Islet precursor cell (in vitro differentiated cells): ENCODE measurements at regions not wholly inside any gene's neighbourhood (a gene's known extent, or its start where the extent isn't known, plus 50 kb on each side); places are given as distances from the start of the nearest gene placed in this dataset.

ENCODE experiments used
- DNase-seq: peaks from one replicate; pipeline ENCODE4 v3.0.0-alpha.2; 2018

GRCh38 chr6:84414531-84414930 is 187.1 kb upstream of the CEP162 start:
- no peak for DNase-seq

DNA sequence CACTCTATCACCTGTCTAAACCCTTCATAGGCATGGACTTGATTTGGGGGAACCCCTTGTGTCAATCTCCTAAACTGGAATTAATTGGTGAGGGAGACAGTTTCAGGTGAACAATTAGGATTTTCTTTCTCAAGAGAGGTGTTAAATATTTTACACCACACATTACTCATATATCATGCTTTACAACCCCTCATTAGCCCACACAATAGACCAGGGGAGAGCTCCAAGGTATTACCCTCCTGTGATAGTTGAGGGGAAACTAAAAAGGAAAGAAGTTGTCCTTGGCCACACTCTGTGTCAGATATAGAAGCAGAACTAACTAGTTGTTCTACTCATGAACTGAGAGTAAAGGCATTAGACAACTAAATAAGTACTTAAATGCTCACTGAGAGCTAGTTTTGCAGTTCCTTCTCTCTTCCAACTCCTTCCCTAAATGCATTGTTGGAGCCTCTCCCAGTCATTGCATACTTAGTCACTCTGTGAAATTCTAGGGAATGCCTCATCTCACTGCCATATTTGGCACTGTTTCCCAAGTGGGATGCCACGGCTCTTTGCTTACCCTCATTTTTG is 183.7 kb upstream of the CEP162 start:
- no peak for DNase-seq

GRCh38 chr6:84409911-84410310 is 182.5 kb upstream of the CEP162 start:
- DNase-seq, result no peak

DNA sequence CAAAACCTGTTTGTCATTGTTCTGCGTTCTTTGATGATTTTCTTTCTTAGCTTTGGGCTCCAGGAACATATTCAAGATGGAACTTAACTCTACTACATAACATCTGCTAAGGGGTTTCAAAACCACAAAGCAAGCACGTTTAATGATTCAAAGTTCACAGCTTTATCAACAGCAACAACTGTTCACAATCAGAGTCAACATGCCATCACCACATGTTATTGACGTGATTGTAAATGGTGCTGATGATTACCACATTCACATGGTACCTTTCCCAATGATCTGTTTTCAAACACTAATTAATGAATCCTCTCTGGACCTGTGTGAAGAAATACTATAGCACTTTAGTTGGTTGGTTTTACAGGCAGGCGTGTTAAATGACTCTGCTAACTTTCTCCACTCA is 180.6 kb upstream of the CEP162 start:
- DNase-seq, result no peak

DNA sequence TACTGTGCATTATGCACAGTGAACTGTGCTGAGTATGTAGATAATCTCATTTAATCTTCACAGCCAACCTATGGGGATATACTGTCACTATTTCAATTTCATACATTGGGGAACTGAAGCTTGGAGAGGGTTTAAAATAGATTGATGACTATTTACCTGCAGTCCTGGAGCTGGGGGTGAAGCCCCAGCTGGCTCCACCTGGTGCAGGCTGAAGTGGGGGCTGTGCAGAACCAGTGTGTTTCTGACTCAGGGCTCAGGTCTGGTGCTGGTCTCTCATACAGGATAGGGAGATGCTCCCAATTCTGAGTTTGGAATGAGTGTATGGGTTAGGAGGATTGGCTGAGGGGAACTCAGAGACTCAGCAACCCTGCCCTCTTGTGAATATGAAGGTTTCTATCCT is 176.1 kb upstream of the CEP162 start:
- DNase-seq, result no peak

GRCh38 chr6:84399003-84399402 is 171.6 kb upstream of the CEP162 start:
- no peak for DNase-seq

DNA sequence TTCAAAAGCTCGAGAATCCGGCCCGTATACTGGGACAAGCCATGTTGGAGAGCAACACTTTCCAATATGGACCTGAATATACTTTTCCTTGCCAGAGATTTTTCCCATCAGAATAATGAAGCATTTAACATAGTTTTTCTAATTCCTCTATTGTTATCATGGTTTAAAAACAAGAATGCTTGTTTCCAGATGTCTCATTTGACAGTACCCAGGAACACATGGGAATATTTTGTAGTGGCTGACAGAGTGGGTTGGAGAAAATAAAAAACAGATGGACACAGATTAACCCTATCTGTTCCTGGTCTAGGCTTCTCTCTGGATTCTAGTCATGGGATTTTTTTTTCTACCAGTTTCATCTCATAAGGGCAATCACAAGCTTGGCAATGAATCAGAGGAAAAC is 164.8 kb upstream of the CEP162 start:
- DNase-seq, result no peak

DNA sequence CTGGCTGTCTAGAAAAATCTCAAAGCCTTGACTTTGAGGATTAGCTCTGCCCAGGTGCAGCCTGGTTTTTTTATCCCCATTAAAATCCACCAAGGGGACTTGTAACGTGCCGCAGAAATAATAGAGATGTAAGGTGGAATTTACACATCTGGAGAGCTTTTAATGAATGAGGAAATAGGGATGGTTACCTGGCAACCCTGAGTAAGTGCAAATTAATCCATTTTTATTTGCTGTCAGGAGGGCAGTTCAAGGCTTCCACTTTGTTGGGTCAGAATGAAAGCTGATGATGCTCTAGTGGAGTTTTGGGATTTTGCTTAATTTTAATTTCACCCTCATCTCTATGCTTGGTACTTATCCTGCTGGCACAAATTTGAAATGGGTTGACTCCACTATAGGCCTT is 163.4 kb upstream of the CEP162 start:
- no peak for DNase-seq

GRCh38 chr6:84390334-84390733 is 162.9 kb upstream of the CEP162 start:
- no peak for DNase-seq

GRCh38 chr6:84379142-84379541 is 151.7 kb upstream of the CEP162 start:
- no peak for DNase-seq

DNA sequence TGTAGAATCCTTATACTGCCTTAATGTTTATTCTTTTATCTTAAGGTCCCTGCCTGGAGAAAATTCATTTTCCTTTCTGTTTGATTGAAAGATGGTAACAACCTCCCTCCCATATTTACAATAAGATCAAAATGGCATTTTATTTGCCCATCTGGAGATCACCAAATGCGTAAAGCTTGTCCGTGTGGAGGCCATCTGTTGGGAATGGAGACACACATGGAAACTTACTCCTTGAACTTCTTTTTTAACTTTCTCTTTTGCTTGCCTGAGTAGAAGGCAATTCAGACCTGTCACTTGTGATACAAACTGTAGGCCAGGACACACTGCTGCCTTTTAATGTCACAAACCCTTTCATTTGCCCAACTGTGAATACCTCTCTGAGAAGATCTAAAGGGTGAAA is 144.8 kb upstream of the CEP162 start:
- DNase-seq, result no peak

- no peak for DNase-seq
Observed at GRCh38 chr6:84371681-84372080, 144.2 kb upstream of the CEP162 start.

- no peak for DNase-seq
Observed at GRCh38 chr6:84362193-84362821, 134.9 kb upstream of the CEP162 start.

- no peak for DNase-seq
Observed at GRCh38 chr6:84361372-84362192, 134.1 kb upstream of the CEP162 start.

- DNase-seq, result no peak
Observed at GRCh38 chr6:84360039-84360438, 132.6 kb upstream of the CEP162 start.

GRCh38 chr6:84358581-84358980 is 131.1 kb upstream of the CEP162 start:
- DNase-seq, result peak; percentile 61

DNA sequence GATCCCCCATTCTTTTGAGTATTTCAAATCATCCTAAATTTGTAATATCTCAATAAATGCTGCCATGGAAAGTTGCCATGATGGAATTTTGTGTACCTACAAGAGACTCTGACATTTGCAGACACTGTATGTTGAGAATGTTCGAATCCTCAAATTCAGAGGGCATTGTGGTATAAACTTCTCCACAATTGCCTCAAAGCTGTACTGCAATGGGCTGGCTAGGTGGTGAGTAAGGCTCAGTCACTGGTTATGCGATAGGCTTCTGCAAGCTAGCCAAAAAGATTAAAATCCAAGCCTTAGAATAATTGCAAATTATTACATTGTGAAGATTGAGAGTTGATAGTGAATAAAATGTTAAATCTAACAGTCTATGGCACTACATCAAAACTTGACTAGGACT is 130.2 kb upstream of the CEP162 start:
- no peak for DNase-seq

DNA sequence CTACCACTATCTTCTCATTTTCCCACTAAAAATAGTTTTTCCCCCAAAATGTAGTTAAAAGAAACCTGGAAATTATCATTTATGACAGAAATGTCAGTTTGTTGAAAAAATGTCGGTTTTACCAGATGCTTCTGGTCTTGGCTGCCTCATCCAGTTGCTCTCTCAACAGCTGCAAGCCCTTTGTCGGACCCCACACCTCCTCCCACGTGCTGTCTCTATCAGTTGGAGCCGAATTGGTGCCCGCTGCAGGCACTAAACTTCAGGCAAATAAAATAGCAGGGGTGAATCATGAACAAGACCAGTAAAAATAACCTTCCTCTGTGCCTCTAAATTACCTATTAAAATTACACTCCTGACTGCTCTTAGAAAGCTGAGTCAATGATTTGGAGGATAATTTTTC is 129.5 kb upstream of the CEP162 start:
- DNase-seq, result no peak

DNA sequence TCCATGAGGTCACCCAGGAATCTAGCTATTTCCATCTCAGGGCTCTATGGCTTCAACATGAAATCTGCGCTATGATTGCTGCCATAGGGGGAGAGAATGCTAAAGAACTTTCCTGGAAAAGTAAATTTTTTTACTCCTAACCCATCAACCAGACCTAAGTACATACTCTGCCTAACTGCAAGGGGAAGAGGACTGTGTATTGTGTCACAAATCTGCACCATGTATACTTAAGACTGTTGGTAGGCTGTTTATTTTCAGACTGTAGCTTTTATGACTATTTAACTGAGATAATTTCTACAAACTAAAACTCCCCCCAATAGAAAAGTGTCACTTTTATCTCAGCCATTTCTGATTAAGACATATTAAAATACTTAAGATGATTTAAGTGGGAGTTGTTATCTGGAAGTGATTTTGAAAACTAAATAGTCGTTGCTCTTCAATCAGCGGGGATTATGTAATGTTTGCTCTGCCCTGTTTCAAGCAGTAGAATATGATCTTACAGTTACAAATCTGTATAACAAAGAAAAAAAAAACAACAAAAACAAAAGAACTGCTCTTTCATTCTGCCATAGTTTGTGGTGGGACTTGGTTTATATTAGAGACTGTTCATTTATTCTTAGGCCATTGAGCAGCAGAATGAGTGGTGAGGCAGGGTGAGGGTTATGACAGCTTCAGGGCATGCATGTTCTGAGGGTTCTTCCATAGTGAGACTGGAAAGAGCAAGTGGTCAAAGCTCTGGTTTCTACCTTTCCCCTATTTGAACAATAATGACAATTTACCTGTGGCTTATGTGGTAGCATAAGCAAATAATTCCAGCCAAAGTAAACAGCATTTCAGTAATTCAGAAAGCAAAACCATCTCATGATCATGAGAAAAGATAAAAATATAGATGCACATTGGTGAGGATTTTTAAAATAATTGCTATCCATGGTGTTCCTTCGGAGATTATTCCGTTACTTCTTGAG is 126.3 kb upstream of the CEP162 start:
- DNase-seq, result no peak

DNA sequence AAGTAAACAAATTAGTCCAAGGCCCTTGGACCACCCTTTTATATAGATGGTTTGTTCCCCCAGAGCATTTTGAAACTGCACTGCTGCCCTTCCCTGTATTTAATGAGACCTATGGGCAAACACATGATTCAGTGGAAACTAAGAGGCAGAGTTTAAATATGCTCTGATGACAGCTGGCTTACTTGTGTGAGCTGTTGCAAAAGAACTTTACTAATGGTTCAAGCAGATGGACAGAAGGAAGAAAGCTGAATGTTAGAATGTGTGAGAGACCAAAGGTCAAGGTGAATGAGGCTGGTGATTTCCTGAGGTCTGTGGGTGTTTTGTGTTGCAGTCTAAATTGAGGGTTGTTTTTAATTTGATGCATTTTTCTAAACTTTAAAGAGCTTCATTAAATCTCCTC is 123.0 kb upstream of the CEP162 start:
- DNase-seq, result no peak

DNA sequence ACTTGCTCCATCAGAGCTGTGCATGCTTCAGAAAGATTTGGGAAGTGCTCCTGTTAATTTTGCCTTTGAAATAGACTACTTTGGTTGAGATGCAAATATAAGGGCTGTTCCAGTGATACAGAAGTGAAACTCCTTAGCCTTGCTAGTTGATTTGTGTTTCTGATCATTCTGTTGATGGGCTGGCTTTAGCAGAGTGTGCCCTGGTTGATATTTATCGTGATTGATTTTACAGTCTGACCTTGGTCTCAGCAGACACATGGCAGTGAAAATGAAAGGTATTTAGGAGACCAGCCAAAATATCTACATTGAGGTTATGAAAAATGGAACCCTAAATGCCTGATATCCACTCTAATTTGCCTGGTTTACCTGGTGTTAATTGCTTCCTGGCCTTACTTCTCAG is 122.1 kb upstream of the CEP162 start:
- no peak for DNase-seq

GRCh38 chr6:84348801-84349200 is 121.4 kb upstream of the CEP162 start:
- no peak for DNase-seq

DNA sequence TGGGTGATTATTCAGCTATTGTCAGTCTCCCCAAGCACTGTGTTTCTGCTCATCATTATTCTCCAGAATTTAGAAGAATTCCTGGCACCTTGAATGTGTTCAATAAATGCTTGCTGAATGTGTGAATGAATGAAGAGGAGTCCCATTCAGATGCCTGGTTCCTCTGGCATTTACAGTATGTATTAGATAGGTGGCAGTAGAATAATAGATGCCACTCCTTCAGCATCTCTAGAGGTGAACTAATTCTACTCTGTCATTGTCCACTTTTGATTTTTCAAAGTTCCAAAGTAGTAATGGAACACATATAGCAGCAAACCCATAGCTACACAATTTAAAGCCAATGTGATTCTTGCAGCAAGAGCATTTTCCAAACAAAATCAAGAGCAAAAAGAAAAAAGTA is 118.9 kb upstream of the CEP162 start:
- DNase-seq, result no peak
